ENCODE measurements at regions not wholly inside any gene's neighbourhood (a gene's known extent, or its start where the extent isn't known, plus 50 kb on each side); places are given as distances from the start of the nearest gene placed in this dataset.

DNA sequence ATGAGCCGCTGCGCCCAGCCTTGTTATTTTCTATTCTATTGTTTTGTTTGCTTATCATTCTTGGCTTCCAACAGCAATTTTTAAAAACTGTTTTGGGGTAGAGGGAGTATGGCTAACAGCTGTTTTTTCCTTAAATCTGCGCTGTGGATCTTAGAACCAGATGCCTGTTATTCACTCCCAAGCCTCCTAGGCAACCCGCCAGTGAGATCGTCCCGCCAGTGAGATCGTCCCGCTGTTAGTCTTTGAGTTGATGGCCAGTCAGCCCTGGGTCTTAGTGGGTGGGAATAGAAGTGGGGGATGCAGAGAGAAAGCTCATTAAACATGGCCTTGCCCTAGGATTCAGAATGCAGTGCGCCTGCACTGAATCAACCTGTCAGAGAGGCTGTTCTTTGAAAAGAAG, 67.3 kb upstream of the BICD1 start:
- no peak for DNase-seq (ENCODE audit: low spot score in 2 of 2)
- intact Hi-C loops (cut with DNase I; ENCODE audit: low total_unique reads) = no loop called here
- Histone ChIP-seq H3K36me3 (no peaks in the 10 kb centered on the region), H3K4me1 (no peaks in the 10 kb centered on the region), H3K4me3 (no peak overlapping the region), H3K27ac (no peak overlapping the region), H3K9me3 (peaks cover 10 to 15% of the 10 kb centered on the region in 2 donors), H3K27me3 (no peaks in the 10 kb centered on the region)
- TF ChIP-seq, protein P1, sequence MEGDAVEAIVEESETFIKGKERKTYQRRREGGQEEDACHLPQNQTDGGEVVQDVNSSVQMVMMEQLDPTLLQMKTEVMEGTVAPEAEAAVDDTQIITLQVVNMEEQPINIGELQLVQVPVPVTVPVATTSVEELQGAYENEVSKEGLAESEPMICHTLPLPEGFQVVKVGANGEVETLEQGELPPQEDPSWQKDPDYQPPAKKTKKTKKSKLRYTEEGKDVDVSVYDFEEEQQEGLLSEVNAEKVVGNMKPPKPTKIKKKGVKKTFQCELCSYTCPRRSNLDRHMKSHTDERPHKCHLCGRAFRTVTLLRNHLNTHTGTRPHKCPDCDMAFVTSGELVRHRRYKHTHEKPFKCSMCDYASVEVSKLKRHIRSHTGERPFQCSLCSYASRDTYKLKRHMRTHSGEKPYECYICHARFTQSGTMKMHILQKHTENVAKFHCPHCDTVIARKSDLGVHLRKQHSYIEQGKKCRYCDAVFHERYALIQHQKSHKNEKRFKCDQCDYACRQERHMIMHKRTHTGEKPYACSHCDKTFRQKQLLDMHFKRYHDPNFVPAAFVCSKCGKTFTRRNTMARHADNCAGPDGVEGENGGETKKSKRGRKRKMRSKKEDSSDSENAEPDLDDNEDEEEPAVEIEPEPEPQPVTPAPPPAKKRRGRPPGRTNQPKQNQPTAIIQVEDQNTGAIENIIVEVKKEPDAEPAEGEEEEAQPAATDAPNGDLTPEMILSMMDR (IDR thresholded peaks at IDR 0.05) = no peak
- no peak for TF ChIP-seq POLR2A (IDR thresholded peaks at IDR 0.05)
- TF ChIP-seq POLR2AphosphoS5 (IDR thresholded peaks at IDR 0.05) = no peak

DNA sequence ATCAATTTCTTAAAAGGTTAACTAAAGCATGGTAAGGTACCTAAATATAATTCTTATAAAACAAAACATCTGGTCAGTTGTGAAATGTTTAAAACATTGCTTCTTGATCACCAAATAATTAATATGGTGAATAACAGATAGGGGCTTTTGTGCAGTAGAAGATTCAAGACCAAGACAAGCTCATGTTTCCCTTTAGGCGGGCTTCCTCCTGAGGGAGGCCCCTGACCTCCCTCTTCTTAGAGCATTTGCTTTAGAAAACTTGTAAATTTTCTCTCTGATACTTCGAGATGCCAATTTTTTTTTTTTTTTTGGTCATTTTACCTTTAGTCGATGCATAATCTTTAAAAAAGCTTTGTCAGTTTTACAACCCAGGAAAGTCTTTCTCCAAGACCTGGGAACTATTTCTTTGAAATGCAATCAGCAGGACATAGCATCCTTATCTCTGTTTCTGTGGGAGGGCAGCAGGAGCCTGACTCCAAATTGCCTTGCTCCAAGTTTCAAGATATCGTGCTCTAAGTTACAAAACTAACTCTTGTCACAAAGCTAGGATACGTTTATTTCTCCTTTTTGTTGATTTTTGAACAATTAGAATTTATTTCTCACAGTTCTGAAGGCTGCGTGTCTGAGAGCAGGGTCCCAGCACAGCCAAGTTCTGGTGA, 66.6 kb upstream of the BICD1 start:
- no peak for DNase-seq (ENCODE audit: low spot score in 2 of 2)
- Histone ChIP-seq H3K27me3 (no peaks in the 10 kb centered on the region), H3K36me3 (no peaks in the 10 kb centered on the region), H3K4me3 (no peak overlapping the region), H3K27ac (no peak overlapping the region), H3K4me1 (no peaks in the 10 kb centered on the region), H3K9me3 (peaks cover 12 to 17% of the 10 kb centered on the region in 2 donors)
- TF ChIP-seq POLR2A (IDR thresholded peaks at IDR 0.05) (no peak), POLR2AphosphoS5 (IDR thresholded peaks at IDR 0.05) (no peak)
- TF ChIP-seq, protein P1 (IDR thresholded peaks at IDR 0.05) = no peak
- intact Hi-C loops (cut with DNase I; ENCODE audit: low total_unique reads) = no loop called here

DNA sequence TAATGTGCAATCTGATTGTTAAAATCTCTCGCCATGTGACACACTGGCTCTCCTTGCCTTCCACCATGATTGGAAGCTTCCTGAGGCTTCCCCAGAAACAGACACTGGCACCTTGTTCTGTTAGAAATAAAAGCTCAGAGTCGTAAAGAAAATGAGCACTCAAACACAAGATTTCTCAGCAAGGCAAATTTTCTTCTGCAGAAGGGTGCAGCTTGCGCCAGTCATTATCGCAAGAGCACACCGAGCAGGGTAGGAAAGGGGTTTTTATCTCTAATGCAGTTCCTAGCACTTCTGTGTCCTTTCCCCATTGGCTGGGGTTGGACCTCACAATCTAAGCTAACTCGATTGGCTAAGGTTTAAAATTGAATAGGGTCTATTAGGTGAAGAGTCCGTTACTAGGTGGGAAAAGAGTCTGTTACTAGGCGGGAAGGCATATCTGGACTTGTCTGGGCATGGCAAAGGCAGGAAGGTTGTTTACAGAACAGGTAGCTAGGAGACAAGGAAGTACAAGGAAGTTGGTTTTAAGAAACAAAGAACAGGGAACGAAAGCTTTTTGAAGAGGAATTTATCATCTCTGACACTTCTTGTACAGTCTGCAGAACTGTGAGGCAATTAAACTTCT, 62.6 kb upstream of the BICD1 start:
- Histone ChIP-seq H3K27ac (no peak overlapping the region), H3K4me3 (no peak overlapping the region), H3K4me1 (no peaks in the 10 kb centered on the region), H3K36me3 (no peaks in the 10 kb centered on the region), H3K27me3 (no peaks in the 10 kb centered on the region), H3K9me3 (peaks cover 12 to 17% of the 10 kb centered on the region in 2 donors)
- DNase-seq (ENCODE audit: low spot score in 2 of 2) = no peak
- TF ChIP-seq POLR2A (IDR thresholded peaks at IDR 0.05) = no peak
- TF ChIP-seq POLR2AphosphoS5 (IDR thresholded peaks at IDR 0.05) = no peak
- TF ChIP-seq, protein P1 (IDR thresholded peaks at IDR 0.05) = no peak
- intact Hi-C loops (cut with DNase I; ENCODE audit: low total_unique reads) = no loop called here

DNA sequence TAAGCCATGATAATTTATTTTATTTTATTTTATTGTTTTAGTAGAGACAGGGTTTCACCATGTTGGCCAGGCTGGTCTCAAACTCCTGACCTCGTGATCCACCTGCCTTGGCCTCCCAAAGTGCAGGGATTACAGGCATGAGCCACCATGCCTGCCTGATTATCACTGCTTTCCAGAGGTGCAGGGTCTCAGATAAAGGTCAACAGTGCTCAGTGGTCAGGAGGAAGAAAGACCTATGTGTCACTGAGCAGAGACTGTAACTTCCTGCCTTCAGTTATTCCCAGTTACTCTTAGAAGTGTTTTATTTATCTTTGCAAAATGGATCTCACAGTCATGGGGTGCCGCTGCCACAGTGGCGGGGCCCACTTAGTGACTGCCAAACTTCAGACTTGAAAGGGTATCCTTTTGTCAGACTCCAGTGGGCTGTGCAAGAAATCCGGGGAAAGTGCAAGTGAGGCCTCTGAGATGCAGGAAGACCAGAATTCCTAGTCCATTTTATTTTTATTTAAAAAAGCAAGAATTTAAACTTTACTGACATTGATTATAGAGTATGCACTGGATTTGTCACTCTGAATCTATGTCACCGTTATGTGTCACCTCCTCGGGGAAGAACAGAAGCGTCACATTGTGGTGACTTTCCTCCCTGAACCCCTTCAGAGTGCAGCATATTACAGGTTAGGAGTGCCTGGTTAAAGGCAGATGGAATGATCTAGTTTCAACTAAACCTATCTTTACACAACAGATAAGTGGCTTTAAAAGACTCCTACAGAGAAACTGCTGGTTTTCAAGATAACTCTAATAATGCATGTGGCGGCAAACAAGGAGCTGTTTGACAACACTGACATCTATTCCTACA, 59.1 kb upstream of the BICD1 start:
- H3K27ac ChIP-seq = no peak overlapping the region
- peaks cover 12 to 17% of the 10 kb centered on the region in 2 donors for H3K9me3 ChIP-seq
- H3K4me1 ChIP-seq = no peaks in the 10 kb centered on the region
- H3K4me3 ChIP-seq = no peak overlapping the region
- no peak for DNase-seq (ENCODE audit: low spot score in 2 of 2)
- no peaks in the 10 kb centered on the region for H3K36me3 ChIP-seq
- intact Hi-C loops (cut with DNase I; ENCODE audit: low total_unique reads) = no loop called here
- H3K27me3 ChIP-seq = no peaks in the 10 kb centered on the region
- TF ChIP-seq POLR2AphosphoS5 (IDR thresholded peaks at IDR 0.05) = no peak
- TF ChIP-seq, protein P1 (IDR thresholded peaks at IDR 0.05) = no peak
- no peak for TF ChIP-seq POLR2A (IDR thresholded peaks at IDR 0.05)

DNA sequence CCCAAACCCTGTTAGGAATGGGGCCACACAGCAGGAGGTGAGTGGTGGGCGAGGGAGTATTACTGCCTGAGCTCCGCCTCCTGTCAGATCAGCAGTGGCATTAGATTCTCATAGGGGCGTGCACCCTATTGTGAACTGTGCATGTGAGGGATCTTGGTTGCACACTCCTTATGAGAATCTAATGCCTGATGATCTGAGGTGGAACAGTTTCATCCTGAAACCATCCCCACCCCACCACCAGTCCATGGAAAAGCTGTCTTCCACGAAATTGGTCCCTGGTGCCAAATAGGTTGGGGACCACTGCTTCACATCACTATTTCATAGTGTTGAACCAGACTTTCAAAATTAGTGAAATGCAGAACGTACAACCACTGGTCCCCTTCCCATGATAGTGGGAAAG, 57.9 kb upstream of the BICD1 start:
- peaks cover 8% of the 10 kb centered on the region in 2 donors for H3K9me3 ChIP-seq
- no peak overlapping the region for H3K4me3 ChIP-seq
- TF ChIP-seq POLR2A (IDR thresholded peaks at IDR 0.05) (no peak), POLR2AphosphoS5 (IDR thresholded peaks at IDR 0.05) (no peak)
- TF ChIP-seq, protein P1 (IDR thresholded peaks at IDR 0.05) = no peak
- DNase-seq (ENCODE audit: low spot score in 2 of 2) = no peak
- no peaks in the 10 kb centered on the region for H3K4me1 ChIP-seq
- H3K27ac ChIP-seq = no peak overlapping the region
- H3K36me3 ChIP-seq = no peaks in the 10 kb centered on the region
- intact Hi-C loops (cut with DNase I; ENCODE audit: low total_unique reads) = no loop called here
- no peaks in the 10 kb centered on the region for H3K27me3 ChIP-seq

Data from breast epithelium (tissue), 4 donors.